GM23248 (cell line): ENCODE measurements at regions not wholly inside any gene's neighbourhood (a gene's known extent, or its start where the extent isn't known, plus 50 kb on each side); places are given as distances from the start of the nearest gene placed in this dataset.

ENCODE experiments used
- EZH2 ChIP-seq: fragments of 200-600 bp; sonication (generic); IDR thresholded peaks from 2 replicates; pipeline ENCODE4 v1.6.1; 2018; ENCODE audit warnings: antibody characterized with exemption, mild to moderate bottlenecking; ENCODE audit not compliant: insufficient read depth, poor library complexity, severe bottlenecking
- EZH2phosphoT487 ChIP-seq: fragments of 200-600 bp; sonication (generic); IDR thresholded peaks from 2 replicates; pipeline ENCODE4 v1.6.1; 2018; ENCODE audit warnings: antibody characterized with exemption, moderate library complexity, mild to moderate bottlenecking, low read depth; ENCODE audit not compliant: insufficient read depth

GRCh38 chr4:13710246-13710885, 82.8 kb upstream of the BOD1L1 start:
- no peak for TF ChIP-seq EZH2
- TF ChIP-seq EZH2phosphoT487: no peak
